HG02623 (cell line): ENCODE measurements at regions not wholly inside any gene's neighbourhood (a gene's known extent, or its start where the extent isn't known, plus 50 kb on each side); places are given as distances from the start of the nearest gene placed in this dataset.
A peak's percentile ranks its signal among the peaks of the same experiment; 100 is the strongest.
"Not testable (repeated sequence)": the region's sequence is repeated elsewhere in the genome, so short reads cannot be mapped to it uniquely, and the experiment has no call there.

Experiments used
- ATAC-seq: cut with Tn5 transposase; IDR thresholded peaks from one replicate; pipeline ENCODE4 v1.9.1; 2021; ENCODE audit warnings: moderate library complexity; ENCODE audit not compliant: unreplicated experiment

GRCh38 chrX:74085642-74086236 is 218.2 kb upstream of the ZCCHC13 start:
- ATAC-seq = no peak

- no peak for ATAC-seq
Observed at GRCh38 chrX:74080165-74080564, 223.8 kb upstream of the ZCCHC13 start.

GRCh38 chrX:74065831-74066390 is 213.4 kb upstream of the XIST start:
- no peak for ATAC-seq

GRCh38 chrX:74063426-74064155 is 211.1 kb upstream of the XIST start:
- ATAC-seq = no peak

GRCh38 chrX:74061879-74062278 is 209.4 kb upstream of the XIST start:
- no peak for ATAC-seq

GRCh38 chrX:74049126-74049525 is 196.6 kb upstream of the XIST start:
- ATAC-seq = no peak

- ATAC-seq = not testable (repeated sequence)
Observed at GRCh38 chrX:74034066-74034465, 181.6 kb upstream of the XIST start.

- ATAC-seq = not testable (repeated sequence)
Observed at GRCh38 chrX:74031527-74031926, 179.0 kb upstream of the XIST start.

GRCh38 chrX:74030766-74031165 is 178.3 kb upstream of the XIST start:
- not testable (repeated sequence) for ATAC-seq

- not testable (repeated sequence) for ATAC-seq
Observed at GRCh38 chrX:74025145-74025544, 172.6 kb upstream of the XIST start.

- ATAC-seq = no peak
Observed at GRCh38 chrX:74023203-74023602, 170.7 kb upstream of the XIST start.

- no peak for ATAC-seq
Observed at GRCh38 chrX:74018253-74018652, 165.7 kb upstream of the XIST start.

- peak; percentile 88 for ATAC-seq
Observed at GRCh38 chrX:74015379-74016019, 163.0 kb upstream of the XIST start.

GRCh38 chrX:74009041-74009440 is 156.5 kb upstream of the XIST start:
- no peak for ATAC-seq

GRCh38 chrX:73992019-73992418 is 139.5 kb upstream of the XIST start:
- no peak for ATAC-seq

GRCh38 chrX:73987166-73987565 is 134.7 kb upstream of the XIST start:
- ATAC-seq = no peak

GRCh38 chrX:73979551-73980131 is 127.1 kb upstream of the XIST start:
- ATAC-seq = no peak

GRCh38 chrX:73977542-73978169 is 125.1 kb upstream of the XIST start:
- ATAC-seq = peak; percentile 61

GRCh38 chrX:73967461-73967860 is 114.9 kb upstream of the XIST start:
- not testable (repeated sequence) for ATAC-seq

- no peak for ATAC-seq
Observed at GRCh38 chrX:73965833-73966232, 113.3 kb upstream of the XIST start.

- no peak for ATAC-seq
Observed at GRCh38 chrX:73964579-73964978, 112.1 kb upstream of the XIST start.
